ENCODE measurements at regions not wholly inside any gene's neighbourhood (a gene's known extent, or its start where the extent isn't known, plus 50 kb on each side); places are given as distances from the start of the nearest gene placed in this dataset.

GRCh38 chr14:39843881-39844280 lies 411.6 kb upstream of the FBXO33 start:
- DNase-seq, result no peak

DNA sequence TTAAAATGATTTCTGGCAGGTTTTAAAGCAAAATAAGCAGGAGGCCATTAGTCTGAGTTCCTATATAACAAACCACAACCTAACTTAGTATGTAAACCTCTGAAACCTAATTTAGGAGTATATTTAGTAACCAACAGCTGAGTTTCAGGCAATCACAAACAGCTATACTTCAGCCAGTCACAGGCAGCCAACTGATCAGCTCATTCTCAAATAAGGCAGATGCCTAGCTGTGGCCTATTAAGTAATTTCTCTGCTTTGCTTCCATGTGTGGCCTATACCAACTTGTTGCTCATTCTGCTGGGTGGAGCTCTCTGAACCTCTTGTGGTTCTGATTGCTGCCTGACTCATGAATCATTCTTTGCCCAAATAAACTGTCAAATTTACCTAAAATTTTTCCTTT lies 408.9 kb upstream of the FBXO33 start:
- peak; percentile 4 for DNase-seq

DNA sequence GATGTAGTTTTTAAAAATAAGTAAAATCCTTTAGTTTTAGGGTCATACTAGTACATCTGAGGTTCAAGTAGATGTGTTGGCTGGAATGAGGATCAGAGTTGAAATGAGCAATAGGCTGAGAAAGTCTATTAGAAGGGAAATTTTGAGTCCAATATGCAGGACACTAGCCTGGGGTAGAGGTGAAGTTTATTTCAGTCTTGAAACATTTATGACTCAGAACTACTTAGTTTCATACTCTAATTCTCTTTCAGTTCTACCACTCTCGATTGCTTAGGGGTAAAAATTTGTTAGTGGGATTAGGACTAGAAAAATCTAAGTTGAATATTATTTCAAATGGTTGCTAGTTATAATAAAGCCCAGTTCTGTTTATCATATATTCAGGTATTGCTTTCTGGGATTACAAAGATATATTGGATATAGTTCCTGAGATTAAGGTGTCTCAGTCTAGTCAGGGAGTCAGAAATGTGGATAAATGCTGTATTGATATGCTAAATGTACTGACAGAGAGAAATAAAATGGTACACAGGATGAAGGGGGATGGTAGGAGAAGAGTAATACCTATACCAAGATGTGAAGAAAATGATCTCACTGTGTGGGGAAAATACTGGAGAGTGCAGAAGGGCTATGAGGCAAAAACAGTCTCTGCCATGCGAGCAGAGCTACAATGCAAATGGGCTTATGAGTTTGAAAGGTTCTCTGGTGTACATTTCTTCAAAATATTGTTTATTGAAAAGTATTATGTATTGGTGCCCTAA lies 395.8 kb upstream of the FBXO33 start:
- no peak for DNase-seq

- peak; percentile 2 for DNase-seq
Measured at GRCh38 chr14:39812532-39813320, 380.5 kb upstream of the FBXO33 start.

DNA sequence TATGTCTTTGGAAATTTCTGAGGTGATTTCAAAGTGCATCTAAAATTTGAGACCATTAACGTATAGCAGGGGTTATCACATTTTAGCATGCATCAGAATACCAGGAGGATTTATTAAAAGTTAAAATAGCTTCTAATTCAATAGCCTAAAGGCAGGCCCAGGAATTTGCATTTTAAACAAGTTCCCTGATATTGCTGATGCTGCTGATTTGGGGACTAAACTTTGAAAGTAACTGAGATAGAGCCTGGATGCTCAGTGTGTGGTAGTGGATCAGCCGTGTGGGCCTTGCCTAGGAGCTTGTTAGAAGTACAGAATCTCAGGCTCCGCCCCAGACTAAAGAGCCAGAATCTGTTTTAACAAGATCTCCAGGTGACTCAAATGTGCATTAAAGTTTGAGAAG lies 375.0 kb upstream of the FBXO33 start:
- no peak for DNase-seq

GRCh38 chr14:39784461-39784860 lies 352.2 kb upstream of the FBXO33 start:
- DNase-seq, result no peak

- DNase-seq, result no peak
Measured at GRCh38 chr14:39781466-39781865, 349.2 kb upstream of the FBXO33 start.

GRCh38 chr14:39773387-39774126 lies 341.3 kb upstream of the FBXO33 start:
- DNase-seq, result no peak

GRCh38 chr14:39772627-39773026 lies 340.4 kb upstream of the FBXO33 start:
- DNase-seq, result no peak

- DNase-seq, result no peak
Measured at GRCh38 chr14:39768589-39768988, 336.4 kb upstream of the FBXO33 start.

DNA sequence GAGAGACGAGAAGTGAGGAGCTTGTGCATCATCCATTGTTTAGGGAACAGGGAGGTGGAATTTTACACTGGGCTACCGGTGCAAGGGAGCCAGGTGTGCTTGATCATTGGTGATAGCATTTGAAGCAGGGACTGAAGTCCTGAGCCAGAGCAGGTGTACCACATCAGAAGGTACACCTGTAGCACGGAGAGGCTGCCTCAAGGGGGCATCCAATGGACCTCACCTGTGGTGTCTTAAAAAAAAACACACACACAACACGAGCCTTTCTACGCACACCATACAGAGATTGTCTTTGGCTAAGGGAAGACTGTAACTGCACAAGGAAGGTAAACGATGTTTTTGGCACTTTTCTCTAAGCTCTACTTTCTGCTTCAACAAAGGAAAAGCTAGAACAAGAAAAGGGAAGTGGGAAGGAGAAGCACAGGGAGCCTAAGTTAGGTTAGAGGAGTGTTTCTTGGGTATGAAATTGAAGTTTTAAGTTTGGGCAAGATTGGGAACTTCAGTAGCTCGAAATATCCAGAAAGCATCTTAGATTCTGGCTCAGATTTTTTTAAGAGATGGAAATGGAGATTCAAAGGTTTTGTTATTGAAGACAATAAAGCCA lies 334.3 kb upstream of the FBXO33 start:
- no peak for DNase-seq

- DNase-seq, result no peak
Measured at GRCh38 chr14:39765676-39766075, 333.4 kb upstream of the FBXO33 start.

- no peak for DNase-seq
Measured at GRCh38 chr14:39763402-39763890, 331.2 kb upstream of the FBXO33 start.

GRCh38 chr14:39762576-39763401 lies 330.6 kb upstream of the FBXO33 start:
- no peak for DNase-seq

DNA sequence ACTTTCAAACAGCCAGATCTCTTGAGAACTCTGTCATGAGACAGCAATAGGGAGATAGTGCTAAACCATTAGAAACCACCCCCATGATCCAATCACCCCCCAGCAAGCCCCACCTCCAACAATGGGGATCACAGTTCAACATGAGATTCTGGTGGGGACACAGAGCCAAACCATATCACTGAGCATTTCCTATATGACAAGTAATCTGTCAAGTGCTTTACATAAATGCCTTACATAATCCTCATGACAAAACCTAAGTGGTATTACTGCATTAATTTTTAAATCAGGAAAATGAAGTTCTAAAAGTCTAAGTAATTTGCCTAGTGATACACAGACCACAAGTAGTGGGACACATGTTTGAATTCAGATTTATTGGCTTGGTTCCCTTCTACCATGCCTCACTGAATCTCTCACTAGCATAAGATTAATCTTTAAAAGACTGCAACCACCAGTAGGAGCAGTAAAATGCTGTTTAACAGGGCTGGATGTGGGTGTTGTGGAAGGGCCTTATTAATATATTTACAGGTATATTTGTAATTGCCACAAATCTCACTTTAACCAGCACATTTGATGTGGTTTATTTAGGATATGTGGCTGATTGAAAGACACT lies 323.1 kb upstream of the FBXO33 start:
- DNase-seq, result no peak

DNA sequence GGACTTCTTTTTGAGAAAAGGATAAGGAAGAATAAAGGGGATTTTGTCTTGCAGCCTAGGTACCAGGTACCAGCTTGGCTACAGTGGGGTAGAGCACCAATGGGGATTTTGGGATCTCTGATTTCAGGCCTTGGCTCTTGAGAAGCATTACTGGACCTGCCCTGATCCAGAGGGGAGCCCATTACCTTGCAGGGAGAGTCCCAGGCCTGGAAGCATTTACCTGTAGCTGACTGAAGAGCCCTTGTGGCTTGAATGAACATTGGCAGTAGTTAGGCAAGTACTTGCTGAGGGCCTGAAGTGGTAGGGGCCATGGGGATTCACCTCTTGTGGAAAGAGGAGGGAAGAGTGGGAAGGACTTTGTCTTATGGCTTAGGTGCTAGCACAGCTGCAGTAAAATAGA lies 308.2 kb upstream of the FBXO33 start:
- no peak for DNase-seq

DNA sequence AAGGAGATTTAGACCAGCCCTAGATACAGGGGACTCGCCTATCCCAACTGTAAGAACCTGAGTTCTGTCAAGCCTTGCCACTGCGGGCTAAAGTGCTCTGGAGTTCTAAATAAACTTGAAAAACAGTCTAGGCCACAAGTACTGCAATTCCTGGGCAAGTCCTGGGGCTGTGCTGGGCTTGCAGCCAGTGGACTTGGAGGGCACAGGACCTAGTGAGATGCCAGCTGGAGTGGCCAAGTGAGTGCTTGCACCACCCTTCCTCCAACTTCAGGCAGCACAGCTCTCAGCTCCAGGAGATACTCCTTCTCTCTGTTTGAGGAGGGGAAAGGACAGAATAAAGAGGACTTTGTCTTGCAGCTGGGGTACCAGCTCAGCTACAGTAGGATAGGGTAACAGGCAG lies 307.6 kb upstream of the FBXO33 start:
- DNase-seq, result no peak

DNA sequence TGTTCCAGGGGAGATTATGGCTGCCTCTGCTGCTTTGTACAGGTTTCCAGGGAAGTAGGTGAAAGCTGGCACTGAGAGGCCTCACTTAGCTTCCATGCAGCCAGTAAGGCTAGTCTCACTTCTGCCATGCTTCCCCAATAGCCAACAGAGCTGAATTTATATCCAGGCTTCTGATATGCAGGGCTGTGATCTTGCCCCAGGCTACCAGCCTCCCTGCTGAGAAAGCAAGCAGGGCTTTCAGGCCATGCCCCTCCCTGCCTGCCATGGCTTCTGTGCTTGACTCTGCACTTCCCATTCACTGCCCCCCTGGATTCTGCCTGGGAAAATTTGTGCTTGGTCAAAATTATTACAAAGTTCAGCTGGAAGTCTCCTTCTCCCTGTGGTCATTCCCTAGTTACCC lies 302.1 kb upstream of the FBXO33 start:
- DNase-seq, result no peak

DNA sequence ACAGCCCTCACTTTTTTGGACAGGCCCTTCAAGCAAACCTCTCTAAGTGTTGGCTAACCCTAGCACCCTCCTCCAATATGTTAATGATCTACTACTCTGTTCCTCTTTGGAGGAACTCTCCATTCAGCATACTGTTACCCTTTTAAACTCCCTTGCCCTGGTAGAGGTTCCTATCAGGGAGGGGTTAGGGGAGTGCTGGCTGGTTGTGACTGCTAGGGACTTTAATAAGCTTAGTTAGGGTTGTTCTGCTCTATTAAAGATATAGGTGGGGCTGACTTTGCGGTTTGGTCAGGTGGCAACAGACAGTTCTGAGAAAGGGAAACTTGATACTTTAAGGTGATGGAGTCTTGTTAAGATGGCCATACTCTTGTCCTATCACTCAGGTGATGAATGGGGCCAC lies 301.5 kb upstream of the FBXO33 start:
- no peak for DNase-seq

DNA sequence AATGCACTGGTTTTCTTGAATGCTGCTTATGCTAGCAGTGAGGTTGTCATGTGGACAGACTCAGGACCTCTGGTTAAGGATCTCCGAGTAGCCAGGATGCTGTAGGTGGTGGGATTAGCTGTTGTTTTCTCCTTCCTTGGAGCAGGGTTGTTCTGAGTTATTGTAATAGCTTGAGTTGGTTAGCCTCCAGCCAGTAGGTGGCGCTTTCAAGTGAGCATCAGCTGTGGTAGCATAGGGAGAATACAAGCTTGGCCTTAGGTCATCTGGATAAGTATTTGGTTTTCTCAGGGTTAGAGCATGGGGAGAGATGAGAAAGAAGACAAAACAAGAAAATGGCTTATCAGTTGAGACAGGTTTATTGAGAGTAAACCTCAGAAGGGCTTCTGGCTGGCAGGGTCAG lies 299.7 kb upstream of the FBXO33 start:
- no peak for DNase-seq

DNA sequence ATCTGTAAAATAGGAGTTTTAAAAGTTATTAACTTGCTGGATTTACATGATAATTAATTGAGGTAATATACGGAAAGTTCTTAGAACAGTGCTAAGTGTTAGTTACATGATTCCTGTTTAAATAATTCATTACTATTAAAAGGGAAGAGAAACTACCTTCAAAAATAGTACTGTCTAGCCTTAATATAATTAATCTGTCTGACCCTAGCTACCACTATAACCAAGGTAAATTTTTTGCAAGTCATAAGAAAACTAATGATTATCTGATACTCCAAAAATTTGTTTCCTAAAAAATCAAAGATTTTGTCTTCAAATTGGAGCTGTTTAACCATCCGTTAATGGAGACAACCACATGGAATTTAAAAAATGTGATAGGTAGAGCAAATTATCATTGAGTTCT lies 294.3 kb upstream of the FBXO33 start:
- no peak for DNase-seq
